DOHH2 (cell line): ENCODE measurements at regions not wholly inside any gene's neighbourhood (a gene's known extent, or its start where the extent isn't known, plus 50 kb on each side); places are given as distances from the start of the nearest gene placed in this dataset.

ENCODE experiments used
- H3F3A ChIP-seq: fragments of 200-600 bp; sonication (generic), shearing (Covaris generic); 2 replicates; pipeline ENCODE4 v1.6.0; 2016; ENCODE audit warnings: antibody characterized with exemption, mild to moderate bottlenecking; ENCODE audit not compliant: control insufficient read depth, insufficient read depth
- H3K27ac ChIP-seq: fragments of 200-600 bp; sonication (generic); 2 replicates; pipeline ENCODE4 v1.5.1; 2014; ENCODE audit warnings: low read depth, mild to moderate bottlenecking, low read length, moderate library complexity
- H3K27me3 ChIP-seq: fragments of 200-600 bp; sonication (generic); 2 replicates; pipeline ENCODE4 v1.6.1; 2014; ENCODE audit warnings: mild to moderate bottlenecking, low read length, mixed read lengths; ENCODE audit not compliant: control insufficient read depth
- H3K36me3 ChIP-seq: fragments of 200-600 bp; sonication (generic); 2 replicates; pipeline ENCODE4 v1.6.1; 2014; ENCODE audit warnings: mild to moderate bottlenecking, low read length, moderate library complexity, mixed read lengths; ENCODE audit not compliant: control insufficient read depth
- H3K4me1 ChIP-seq: fragments of 200-600 bp; sonication (generic); 2 replicates; pipeline ENCODE4 v1.6.1; 2014; ENCODE audit warnings: mild to moderate bottlenecking, low read length, mixed read lengths; ENCODE audit not compliant: control insufficient read depth
- H3K4me2 ChIP-seq: fragments of 200-600 bp; sonication (generic); 2 replicates; pipeline ENCODE4 v1.6.0; 2014; ENCODE audit warnings: mild to moderate bottlenecking, low read length, moderate library complexity
- H3K4me3 ChIP-seq: fragments of 200-600 bp; sonication (generic); 2 replicates; pipeline ENCODE4 v1.5.1; 2014; ENCODE audit warnings: mild to moderate bottlenecking, low read length, mixed read lengths
- H3K79me2 ChIP-seq: fragments of 200-600 bp; sonication (generic); 2 replicates; pipeline ENCODE4 v1.6.1; 2014; ENCODE audit warnings: mild to moderate bottlenecking, low read length, mixed read lengths; ENCODE audit not compliant: control insufficient read depth
- H3K9me2 ChIP-seq: fragments of 200-600 bp; sonication (generic); replicated peaks from 2 replicates; pipeline ENCODE4 v1.6.1; 2014; ENCODE audit warnings: mild to moderate bottlenecking, low read length, mixed read lengths; ENCODE audit not compliant: control insufficient read depth
- H3K9me3 ChIP-seq: fragments of 200-600 bp; sonication (generic); 2 replicates; pipeline ENCODE4 v1.6.1; 2014; ENCODE audit warnings: antibody characterized with exemption, low read length, mixed read lengths; ENCODE audit not compliant: control insufficient read depth, insufficient read depth
- H4K20me1 ChIP-seq: fragments of 200-600 bp; sonication (generic); 2 replicates; pipeline ENCODE4 v1.6.0; 2014; ENCODE audit warnings: low read depth, mild to moderate bottlenecking, antibody characterized with exemption, low read length, moderate library complexity; ENCODE audit not compliant: control insufficient read depth, insufficient read depth
- CTCF ChIP-seq: fragments of 200-600 bp; sonication (generic); IDR thresholded peaks from one replicate; pipeline ENCODE4 v1.5.1; 2014; ENCODE audit warnings: antibody characterized with exemption, mild to moderate bottlenecking, low read depth, low read length; ENCODE audit not compliant: poor library complexity, severe bottlenecking
- EZH2phosphoT487 ChIP-seq: fragments of 200-600 bp; sonication (generic); IDR thresholded peaks from 2 replicates; pipeline ENCODE4 v1.6.1; 2017; ENCODE audit warnings: borderline replicate concordance, mild to moderate bottlenecking, antibody characterized with exemption, low read length, moderate library complexity, mixed read lengths

- Histone ChIP-seq H4K20me1 (no peaks in the 10 kb centered on the region), H3F3A (no peaks in the 10 kb centered on the region), H3K27me3 (no peaks in the 10 kb centered on the region), H3K4me1 (no peaks in the 10 kb centered on the region), H3K4me3 (no peak overlapping the region), H3K27ac (no peak overlapping the region), H3K79me2 (no peaks in the 10 kb centered on the region), H3K9me2 (no peaks in the 10 kb centered on the region), H3K9me3 (no peaks in the 10 kb centered on the region), H3K36me3 (no peaks in the 10 kb centered on the region), H3K4me2 (no peak overlapping the region)
- TF ChIP-seq CTCF = no peak
- TF ChIP-seq EZH2phosphoT487 = no peak
Measured at GRCh38 chr4:171017593-171017992, 795.6 kb upstream of the GALNTL6 start.

- no peak overlapping the region for H3K4me3 ChIP-seq
- H3K9me2 ChIP-seq = no peaks in the 10 kb centered on the region
- H3K79me2 ChIP-seq = no peaks in the 10 kb centered on the region
- no peaks in the 10 kb centered on the region for H3K9me3 ChIP-seq
- H3F3A ChIP-seq = no peaks in the 10 kb centered on the region
- no peak for TF ChIP-seq CTCF
- TF ChIP-seq EZH2phosphoT487 = no peak
- no peak overlapping the region for H3K4me2 ChIP-seq
- H3K4me1 ChIP-seq = no peaks in the 10 kb centered on the region
- no peaks in the 10 kb centered on the region for H3K36me3 ChIP-seq
- no peak overlapping the region for H3K27ac ChIP-seq
- H3K27me3 ChIP-seq = no peaks in the 10 kb centered on the region
- H4K20me1 ChIP-seq = no peaks in the 10 kb centered on the region
Measured at GRCh38 chr4:171016145-171016544, 797.1 kb upstream of the GALNTL6 start.

- Histone ChIP-seq H3K4me3 (no peak overlapping the region), H3K9me2 (no peaks in the 10 kb centered on the region), H3K9me3 (no peaks in the 10 kb centered on the region), H4K20me1 (no peaks in the 10 kb centered on the region), H3K4me2 (no peak overlapping the region), H3K27ac (no peak overlapping the region), H3K79me2 (no peaks in the 10 kb centered on the region), H3K36me3 (no peaks in the 10 kb centered on the region), H3K27me3 (no peaks in the 10 kb centered on the region), H3K4me1 (no peaks in the 10 kb centered on the region), H3F3A (no peaks in the 10 kb centered on the region)
- TF ChIP-seq EZH2phosphoT487 = no peak
- no peak for TF ChIP-seq CTCF
Measured at GRCh38 chr4:171015441-171015840, 797.8 kb upstream of the GALNTL6 start.
